Gastrocnemius medialis (tissue), 4 donors: ENCODE measurements at regions not wholly inside any gene's neighbourhood (a gene's known extent, or its start where the extent isn't known, plus 50 kb on each side); places are given as distances from the start of the nearest gene placed in this dataset.

Source experiments
- POLR2A ChIP-seq, 2 donors: fragments of 450-650 bp; IDR thresholded peaks; one replicate each; pipeline ENCODE4 v1.6.1; 2017; ENCODE audit warnings: antibody characterized with exemption in 2 of 2, mild to moderate bottlenecking in 2 of 2, moderate library complexity in 2 of 2
- TF ChIP-seq, protein P1 (sequence below), 5 experiments: fragments of 450-650 bp in 3 of 5; fragments of 200-600 bp in 2 of 5; sonication (generic) in 2 of 5; IDR thresholded peaks in 4 of 5; conservative IDR thresholded peaks in 1 of 5; 1 replicate in 4 of 5; 2 replicates in 1 of 5; pipeline ENCODE4 v1.5.1; 2016 to 2019; ENCODE audit warnings: antibody characterized with exemption in 5 of 5, mild to moderate bottlenecking in 3 of 5, moderate library complexity in 3 of 5

DNA sequence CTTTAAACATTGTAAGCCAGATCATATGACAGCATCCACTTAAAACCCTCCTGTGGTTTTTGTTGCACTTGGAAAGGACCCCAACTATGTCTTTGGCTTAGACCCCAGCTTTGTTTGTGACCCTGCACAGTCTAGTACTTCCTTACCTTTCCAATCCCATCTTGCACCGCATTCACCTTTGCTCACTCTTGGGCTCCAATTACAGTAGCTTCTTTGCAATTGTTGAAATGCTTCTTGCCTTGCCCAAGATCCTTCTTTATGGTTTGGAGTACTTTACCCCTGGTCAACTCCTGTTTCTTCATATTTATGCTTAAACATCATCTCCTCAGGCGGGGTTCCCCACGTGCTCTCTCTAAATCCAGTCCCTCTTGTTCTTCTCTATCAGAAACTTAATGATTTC is 162.6 kb downstream of the PTEN start:
- TF ChIP-seq, protein P1, sequence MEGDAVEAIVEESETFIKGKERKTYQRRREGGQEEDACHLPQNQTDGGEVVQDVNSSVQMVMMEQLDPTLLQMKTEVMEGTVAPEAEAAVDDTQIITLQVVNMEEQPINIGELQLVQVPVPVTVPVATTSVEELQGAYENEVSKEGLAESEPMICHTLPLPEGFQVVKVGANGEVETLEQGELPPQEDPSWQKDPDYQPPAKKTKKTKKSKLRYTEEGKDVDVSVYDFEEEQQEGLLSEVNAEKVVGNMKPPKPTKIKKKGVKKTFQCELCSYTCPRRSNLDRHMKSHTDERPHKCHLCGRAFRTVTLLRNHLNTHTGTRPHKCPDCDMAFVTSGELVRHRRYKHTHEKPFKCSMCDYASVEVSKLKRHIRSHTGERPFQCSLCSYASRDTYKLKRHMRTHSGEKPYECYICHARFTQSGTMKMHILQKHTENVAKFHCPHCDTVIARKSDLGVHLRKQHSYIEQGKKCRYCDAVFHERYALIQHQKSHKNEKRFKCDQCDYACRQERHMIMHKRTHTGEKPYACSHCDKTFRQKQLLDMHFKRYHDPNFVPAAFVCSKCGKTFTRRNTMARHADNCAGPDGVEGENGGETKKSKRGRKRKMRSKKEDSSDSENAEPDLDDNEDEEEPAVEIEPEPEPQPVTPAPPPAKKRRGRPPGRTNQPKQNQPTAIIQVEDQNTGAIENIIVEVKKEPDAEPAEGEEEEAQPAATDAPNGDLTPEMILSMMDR (IDR thresholded peaks at IDR 0.05 in 4 of 5, conservative IDR thresholded peaks at IDR 0.05 in 1 of 5), result no peak
- TF ChIP-seq POLR2A (IDR thresholded peaks at IDR 0.05), result no peak
